Activated T-helper 1 cell treated with anti-CD3 and anti-CD28 coated beads, Interleukin-12 subunit alpha, Interleukin-12 subunit beta, Interleukin-2, Interleukin-4 antibody, amounts not matched to agents 30 ng/mL and 10 ng/mL and 1 ng/mL, durations not matched to agents 14 hours and 24 hours and 36 hours (primary cell): ENCODE measurements at regions not wholly inside any gene's neighbourhood (a gene's known extent, or its start where the extent isn't known, plus 50 kb on each side); places are given as distances from the start of the nearest gene placed in this dataset.
A peak's percentile ranks its signal among the peaks of the same experiment; 100 is the strongest.

Experiments used
- DNase-seq: peaks from one replicate; pipeline ENCODE4 v3.0.0; 2021; ENCODE audit warnings: low spot score
- H3K27ac Mint-ChIP-seq: one replicate; pipeline ENCODE4 v1.8.0; 2021; ENCODE audit warnings: mild to moderate bottlenecking, mixed read lengths
- H3K27me3 Mint-ChIP-seq: one replicate; pipeline ENCODE4 v1.8.0; 2022; ENCODE audit warnings: mild to moderate bottlenecking, moderate library complexity, mixed read lengths; ENCODE audit not compliant: insufficient read depth
- H3K36me3 Mint-ChIP-seq: one replicate; pipeline ENCODE4 v1.8.0; 2021; ENCODE audit warnings: low read depth, mixed read lengths
- H3K4me1 Mint-ChIP-seq: one replicate; pipeline ENCODE4 v1.8.0; 2021; ENCODE audit warnings: low read depth, mixed read lengths
- H3K4me3 Mint-ChIP-seq: one replicate; pipeline ENCODE4 v1.8.0; 2021; ENCODE audit warnings: mild to moderate bottlenecking, moderate library complexity, mixed read lengths
- H3K9me3 Mint-ChIP-seq: one replicate; pipeline ENCODE4 v1.8.0; 2021; ENCODE audit warnings: mixed read lengths
- intact Hi-C: fragments of 100-400 bp; cut with micrococcal nuclease; formaldehyde crosslinking; loops from one replicate; pipeline ENCODE4 v1.15.1; 2024

DNA sequence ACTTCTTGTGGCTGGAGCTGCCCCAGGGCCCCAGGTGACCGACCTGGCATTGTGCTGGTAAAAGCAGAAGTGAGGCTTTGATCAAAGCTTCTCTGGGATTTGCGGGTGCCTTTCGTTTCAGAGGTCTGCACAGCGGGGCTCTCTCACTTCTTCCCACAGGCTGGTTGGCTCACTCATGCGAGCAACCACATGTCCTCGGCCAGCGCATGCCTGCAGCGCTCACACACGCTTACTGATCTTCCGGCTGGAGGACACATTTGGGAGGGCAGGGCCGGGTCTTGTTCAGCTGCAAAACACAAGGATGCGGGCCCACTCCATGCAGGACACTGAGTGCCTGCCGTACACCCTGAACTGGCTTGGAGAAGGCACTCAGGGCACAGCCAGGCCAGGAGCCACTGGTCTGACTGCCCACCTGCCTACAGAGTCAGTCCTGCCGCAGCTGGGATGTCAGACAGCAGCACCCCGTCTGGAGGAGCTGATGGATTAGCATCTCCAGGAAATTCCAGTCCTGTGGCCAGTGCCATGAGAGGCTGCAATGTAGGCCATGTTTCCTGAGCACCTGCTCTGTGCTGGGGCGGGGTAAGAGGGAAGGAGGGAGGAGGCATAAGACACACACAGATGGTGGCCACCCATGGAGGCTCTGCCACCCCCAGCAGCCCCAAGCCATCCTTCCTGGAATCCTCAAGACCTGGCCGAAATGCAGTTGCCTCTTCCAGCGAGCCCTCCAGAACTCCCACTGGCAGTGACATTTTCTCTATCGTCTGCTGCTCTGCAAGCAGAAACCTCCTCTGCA is 1383.2 kb downstream of the BRD1 start:
- DNase-seq, result no peak
- H3K36me3 Mint-ChIP-seq, result no peaks in the 10 kb centered on the region
- H3K27ac Mint-ChIP-seq, result no peak overlapping the region
- intact Hi-C loops, result no loop called here
- no peaks in the 10 kb centered on the region for H3K4me1 Mint-ChIP-seq
- H3K4me3 Mint-ChIP-seq, result no peak overlapping the region
- no peaks in the 10 kb centered on the region for H3K9me3 Mint-ChIP-seq
- no peaks in the 10 kb centered on the region for H3K27me3 Mint-ChIP-seq

DNA sequence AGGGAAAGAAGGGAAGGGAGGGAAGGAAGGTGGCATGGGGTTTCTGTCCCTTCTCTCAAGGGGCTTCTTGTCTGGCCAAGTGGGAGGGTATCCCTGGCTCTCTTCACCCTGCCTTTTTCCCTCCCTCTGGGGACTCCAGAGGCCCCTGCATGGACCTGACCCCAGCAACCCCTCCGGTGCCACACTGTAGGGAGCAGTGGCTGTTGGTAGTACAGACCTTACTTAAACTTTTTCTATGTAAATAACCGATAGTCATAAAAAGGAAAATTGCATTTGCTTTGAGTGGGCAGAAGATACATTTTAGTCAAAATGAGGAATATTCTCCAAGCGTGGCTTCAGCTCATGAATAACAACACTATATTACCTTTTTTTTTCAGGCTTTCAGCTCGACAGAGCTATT is 1384.0 kb downstream of the BRD1 start:
- H3K9me3 Mint-ChIP-seq, result no peaks in the 10 kb centered on the region
- H3K4me1 Mint-ChIP-seq, result no peaks in the 10 kb centered on the region
- no peaks in the 10 kb centered on the region for H3K27me3 Mint-ChIP-seq
- H3K4me3 Mint-ChIP-seq, result no peak overlapping the region
- intact Hi-C loops, result no loop called here
- DNase-seq, result no peak
- H3K36me3 Mint-ChIP-seq, result no peaks in the 10 kb centered on the region
- H3K27ac Mint-ChIP-seq, result no peak overlapping the region

DNA sequence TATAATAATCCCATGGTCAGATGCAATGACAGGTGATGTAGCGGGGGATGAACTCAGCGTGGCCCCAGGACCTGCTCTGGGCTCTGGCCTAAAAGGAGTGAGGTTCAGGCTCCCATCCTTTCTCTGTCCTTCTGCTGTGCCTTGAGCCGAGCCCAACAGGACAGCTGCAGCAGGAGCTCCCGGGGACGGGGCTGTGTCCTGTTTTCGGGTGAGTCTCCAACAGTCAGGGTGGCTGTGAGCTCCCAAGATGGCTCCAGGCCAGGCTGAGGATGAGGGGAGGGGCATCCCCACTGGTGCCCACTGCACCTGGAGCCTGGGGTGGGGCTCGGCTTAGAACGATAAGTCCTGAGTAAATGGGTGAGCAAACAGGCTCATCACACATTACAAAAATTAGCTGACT is 1385.0 kb downstream of the BRD1 start:
- H3K27ac Mint-ChIP-seq, result no peak overlapping the region
- no peak overlapping the region for H3K4me3 Mint-ChIP-seq
- intact Hi-C loops, result no loop called here
- no peaks in the 10 kb centered on the region for H3K4me1 Mint-ChIP-seq
- H3K9me3 Mint-ChIP-seq, result no peaks in the 10 kb centered on the region
- no peaks in the 10 kb centered on the region for H3K27me3 Mint-ChIP-seq
- no peak for DNase-seq
- H3K36me3 Mint-ChIP-seq, result no peaks in the 10 kb centered on the region

DNA sequence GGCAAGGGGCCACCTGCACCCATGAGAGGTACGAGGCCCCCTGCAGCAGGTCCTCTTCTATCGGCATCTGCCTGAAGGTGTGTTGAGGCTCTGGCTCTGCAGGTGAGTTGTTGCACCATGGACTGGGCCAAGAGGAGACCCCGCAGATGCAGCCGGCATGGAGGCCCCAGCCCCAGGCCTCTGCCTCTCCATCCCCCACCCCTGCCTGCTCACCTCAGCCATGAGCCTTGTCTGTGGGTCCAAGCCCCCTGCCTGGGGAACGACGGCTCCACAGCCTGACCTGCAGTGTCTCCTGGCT is 1386.2 kb downstream of the BRD1 start:
- Mint-ChIP-seq H3K4me1 (no peaks in the 10 kb centered on the region), H3K27ac (no peak overlapping the region), H3K27me3 (no peaks in the 10 kb centered on the region), H3K36me3 (no peaks in the 10 kb centered on the region), H3K9me3 (no peaks in the 10 kb centered on the region), H3K4me3 (no peak overlapping the region)
- DNase-seq, result no peak
- intact Hi-C loops, result no loop called here

DNA sequence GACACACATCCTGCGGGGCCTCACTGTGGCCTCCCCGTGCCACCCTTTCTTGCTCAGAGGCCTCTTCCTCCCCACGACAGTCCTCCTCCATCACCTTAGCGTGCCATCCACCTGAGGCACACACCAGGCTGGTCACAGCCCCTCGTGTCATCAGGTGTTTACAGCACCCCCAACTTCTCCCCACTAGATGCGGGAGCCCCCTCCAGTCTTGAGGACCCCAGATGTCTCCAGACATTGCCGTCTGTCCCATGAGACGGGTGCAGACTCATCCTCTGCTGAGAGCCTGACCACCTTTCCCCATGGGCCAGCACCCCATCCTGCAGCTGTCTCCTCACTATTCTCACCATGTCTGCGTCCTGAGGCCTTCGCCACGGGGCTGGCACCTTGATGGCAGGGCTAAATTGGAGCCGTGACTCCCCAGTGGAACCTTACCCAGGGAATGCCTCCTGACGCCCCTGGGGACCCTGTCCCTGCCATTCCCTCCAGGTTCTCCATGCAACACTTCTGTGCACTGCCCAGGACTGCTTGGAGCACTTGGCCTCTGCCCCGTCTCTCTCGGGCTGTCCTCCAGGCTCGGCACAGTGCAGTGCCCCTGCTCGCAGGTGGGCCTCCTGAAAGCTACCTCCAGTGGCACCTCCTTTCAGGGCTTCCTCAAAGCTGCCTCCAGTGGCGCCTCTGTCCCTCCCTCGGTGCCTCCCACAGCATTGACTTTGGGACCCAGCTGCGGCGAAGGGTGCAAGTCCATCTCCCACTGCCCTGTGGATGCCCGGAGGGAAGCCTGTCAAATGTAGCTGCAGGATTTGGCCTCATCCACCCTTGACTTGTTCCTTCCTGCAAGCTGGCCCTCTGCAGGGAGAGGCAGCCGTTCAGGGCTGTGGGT is 1386.8 kb downstream of the BRD1 start:
- intact Hi-C loops, result no loop called here
- H3K9me3 Mint-ChIP-seq, result no peaks in the 10 kb centered on the region
- no peak for DNase-seq
- H3K4me3 Mint-ChIP-seq, result no peak overlapping the region
- H3K27ac Mint-ChIP-seq, result no peak overlapping the region
- H3K27me3 Mint-ChIP-seq, result no peaks in the 10 kb centered on the region
- H3K36me3 Mint-ChIP-seq, result no peaks in the 10 kb centered on the region
- no peaks in the 10 kb centered on the region for H3K4me1 Mint-ChIP-seq

DNA sequence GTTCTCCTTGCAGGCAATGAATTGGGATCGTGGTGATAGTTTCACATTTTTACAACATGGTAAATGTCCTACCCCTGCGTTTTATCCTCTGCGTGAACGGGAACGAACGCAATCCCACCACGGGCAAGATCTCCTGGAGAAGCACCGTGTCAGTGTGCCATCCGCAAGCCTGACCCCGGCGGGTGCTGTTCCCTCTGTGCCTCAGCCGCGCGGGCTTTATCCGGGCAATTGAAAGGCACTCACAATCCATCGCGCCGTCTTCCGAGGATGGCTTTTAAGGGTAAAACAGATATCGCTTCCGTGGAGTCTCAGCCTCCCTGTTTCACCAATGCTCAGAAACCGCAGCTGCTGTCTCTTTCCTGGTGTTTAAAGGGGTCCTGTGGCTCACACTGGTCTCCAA is 1387.5 kb downstream of the BRD1 start:
- intact Hi-C loops, result no loop called here
- H3K27ac Mint-ChIP-seq, result no peak overlapping the region
- DNase-seq, result no peak
- no peak overlapping the region for H3K4me3 Mint-ChIP-seq
- no peaks in the 10 kb centered on the region for H3K36me3 Mint-ChIP-seq
- no peaks in the 10 kb centered on the region for H3K27me3 Mint-ChIP-seq
- no peaks in the 10 kb centered on the region for H3K9me3 Mint-ChIP-seq
- H3K4me1 Mint-ChIP-seq, result no peaks in the 10 kb centered on the region

DNA sequence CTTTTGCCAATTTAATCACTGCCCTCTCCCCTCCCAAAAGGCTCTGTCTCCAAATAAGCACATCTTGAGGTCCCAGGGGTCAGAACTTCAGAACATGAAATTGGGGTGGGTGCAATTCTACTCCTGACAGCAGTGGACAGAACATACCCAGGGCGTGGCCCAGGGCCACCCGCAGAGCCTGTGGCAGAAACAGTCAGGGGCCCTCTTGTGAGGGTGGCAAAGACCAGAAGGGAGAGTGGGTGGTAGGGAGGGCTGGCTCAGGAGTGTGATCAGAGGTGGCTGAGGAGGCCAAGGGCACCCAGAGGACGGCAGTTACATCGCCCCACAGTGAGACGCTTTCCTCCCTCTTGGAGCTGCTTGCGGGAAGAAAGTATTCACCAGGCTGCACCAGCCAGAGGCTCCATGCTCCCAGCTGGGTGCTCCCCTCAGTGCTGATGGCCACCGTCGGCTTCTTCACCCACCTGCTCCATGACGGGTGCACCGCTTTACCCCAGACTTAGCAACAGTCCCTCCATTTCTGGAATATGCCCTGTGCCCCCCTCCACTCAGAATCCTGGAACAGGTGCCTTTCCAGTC is 1388.0 kb downstream of the BRD1 start:
- no peak overlapping the region for H3K4me3 Mint-ChIP-seq
- H3K4me1 Mint-ChIP-seq, result no peaks in the 10 kb centered on the region
- DNase-seq, result no peak
- H3K27me3 Mint-ChIP-seq, result no peaks in the 10 kb centered on the region
- no peak overlapping the region for H3K27ac Mint-ChIP-seq
- intact Hi-C loops, result no loop called here
- no peaks in the 10 kb centered on the region for H3K36me3 Mint-ChIP-seq
- no peaks in the 10 kb centered on the region for H3K9me3 Mint-ChIP-seq

DNA sequence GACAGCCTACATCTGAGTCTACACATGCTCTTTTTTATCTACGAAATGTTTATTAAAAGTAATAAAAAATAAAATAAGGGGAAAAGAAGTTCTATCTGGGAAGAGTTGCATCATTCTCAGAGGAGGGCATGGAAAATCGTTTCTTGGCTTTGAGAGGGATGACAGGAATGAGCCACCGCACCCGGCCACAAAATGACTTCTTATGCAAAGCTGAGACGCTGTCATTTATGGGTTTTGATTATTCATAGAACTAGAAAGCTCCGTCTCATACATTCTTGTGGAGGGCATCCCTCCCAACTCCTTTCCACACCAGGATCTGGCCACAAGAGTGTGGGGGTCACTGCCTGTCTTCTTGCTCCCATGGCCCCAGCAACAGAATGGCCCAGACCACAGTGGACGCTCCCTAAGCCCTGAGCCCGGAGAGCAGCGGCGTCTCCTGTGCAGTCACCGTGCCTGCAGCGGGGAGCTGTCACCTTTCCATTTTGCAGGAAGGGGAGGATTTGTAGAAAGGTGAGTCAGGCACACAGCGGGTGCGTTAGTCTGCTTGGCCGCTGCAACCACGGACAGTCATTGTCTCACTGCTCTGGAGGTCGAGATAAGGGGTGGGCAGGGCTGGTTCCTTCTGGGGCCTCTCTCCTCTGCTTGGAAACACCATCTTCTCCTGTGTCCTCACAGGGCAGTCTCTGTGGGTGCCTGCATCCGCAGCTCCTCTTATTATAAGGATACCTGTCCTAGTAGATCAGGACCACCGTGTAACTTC is 1388.7 kb downstream of the BRD1 start:
- Mint-ChIP-seq H3K27ac (no peak overlapping the region), H3K4me3 (no peak overlapping the region), H3K9me3 (no peaks in the 10 kb centered on the region), H3K36me3 (no peaks in the 10 kb centered on the region), H3K27me3 (no peaks in the 10 kb centered on the region), H3K4me1 (no peaks in the 10 kb centered on the region)
- DNase-seq, result no peak
- intact Hi-C loops, result no loop called here

DNA sequence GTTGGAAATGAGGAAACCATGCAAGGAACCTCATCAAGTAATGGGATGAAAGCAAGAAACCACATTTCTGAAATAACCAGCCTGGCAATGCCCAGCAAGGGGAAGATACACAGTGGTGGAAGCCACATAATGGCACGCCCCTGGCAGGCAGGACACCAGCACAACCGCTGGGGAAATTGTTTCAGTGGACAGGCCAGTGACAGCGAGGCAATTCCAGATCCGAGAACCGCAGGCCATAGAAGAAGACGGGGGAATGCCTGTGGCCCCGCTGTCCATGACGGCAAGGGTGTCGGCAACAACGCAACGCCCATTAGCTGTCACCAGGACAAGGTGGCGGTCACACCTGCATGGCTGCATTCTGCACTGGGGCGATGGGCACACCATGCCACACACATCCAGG is 1389.6 kb downstream of the BRD1 start:
- Mint-ChIP-seq H3K27me3 (no peaks in the 10 kb centered on the region), H3K27ac (peak overlapping the region; percentile 21), H3K9me3 (no peaks in the 10 kb centered on the region), H3K36me3 (no peaks in the 10 kb centered on the region), H3K4me1 (no peaks in the 10 kb centered on the region), H3K4me3 (no peak overlapping the region)
- intact Hi-C loops, result no loop called here
- DNase-seq, result no peak

DNA sequence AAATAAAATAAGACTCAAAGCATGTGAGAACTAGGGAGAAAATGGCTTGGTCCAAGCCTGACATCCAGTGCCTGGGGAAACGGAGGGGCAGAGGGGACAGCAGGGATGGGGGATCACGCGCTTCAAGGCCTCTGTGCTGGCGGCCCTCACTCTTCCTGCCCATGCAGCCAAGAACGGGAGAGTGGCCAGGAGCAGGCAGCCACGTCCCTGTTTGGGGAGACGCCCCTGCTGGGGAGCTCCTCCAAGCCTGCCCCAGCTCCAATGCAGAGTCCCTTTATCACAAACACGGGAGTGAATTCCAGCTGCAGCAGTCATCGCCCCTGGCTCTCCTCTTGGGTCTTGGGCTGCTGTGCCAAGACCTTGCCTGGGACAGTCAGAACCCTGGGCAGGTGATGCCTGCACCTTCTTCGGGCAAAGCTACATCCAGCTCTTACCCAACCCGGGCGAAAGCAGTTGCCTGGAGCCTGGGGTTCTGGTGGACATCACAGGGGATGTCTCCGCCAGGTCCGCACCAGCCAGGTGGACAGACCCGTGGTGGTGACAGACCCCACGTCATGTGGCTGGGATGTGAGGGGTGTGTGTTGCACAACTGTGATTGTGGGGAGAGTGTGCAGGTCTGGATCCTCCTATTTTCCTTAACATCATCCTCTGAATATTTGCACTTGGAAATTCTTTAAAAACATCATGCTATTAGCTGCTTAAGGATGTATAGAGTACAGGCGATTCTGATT is 1391.3 kb downstream of the BRD1 start:
- intact Hi-C loops, result no loop called here
- Mint-ChIP-seq H3K36me3 (no peaks in the 10 kb centered on the region), H3K9me3 (no peaks in the 10 kb centered on the region), H3K4me1 (no peaks in the 10 kb centered on the region), H3K4me3 (no peak overlapping the region), H3K27ac (no peak overlapping the region), H3K27me3 (no peaks in the 10 kb centered on the region)
- no peak for DNase-seq

DNA sequence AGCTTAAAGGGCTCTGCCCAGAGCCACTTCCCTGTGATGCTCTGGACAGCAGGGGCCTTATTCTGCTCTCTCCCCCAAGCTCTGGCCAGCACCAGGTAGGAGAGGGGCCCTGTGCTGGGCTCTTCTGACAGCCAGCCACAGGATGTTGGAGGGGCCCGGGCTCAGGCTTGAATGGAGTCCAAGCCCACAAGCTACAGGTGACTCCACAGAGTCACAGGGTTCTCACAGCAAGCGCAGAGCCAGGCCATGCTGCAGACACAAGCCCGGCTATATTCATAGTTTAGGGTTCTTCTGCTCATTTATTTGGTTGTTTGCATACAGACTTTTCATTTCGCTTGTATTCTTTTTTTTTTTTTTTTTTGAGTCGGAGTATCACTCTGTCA is 1392.8 kb downstream of the BRD1 start:
- Mint-ChIP-seq H3K4me3 (no peak overlapping the region), H3K9me3 (no peaks in the 10 kb centered on the region), H3K27me3 (no peaks in the 10 kb centered on the region), H3K4me1 (no peaks in the 10 kb centered on the region), H3K27ac (no peak overlapping the region), H3K36me3 (no peaks in the 10 kb centered on the region)
- intact Hi-C loops, result no loop called here
- no peak for DNase-seq

DNA sequence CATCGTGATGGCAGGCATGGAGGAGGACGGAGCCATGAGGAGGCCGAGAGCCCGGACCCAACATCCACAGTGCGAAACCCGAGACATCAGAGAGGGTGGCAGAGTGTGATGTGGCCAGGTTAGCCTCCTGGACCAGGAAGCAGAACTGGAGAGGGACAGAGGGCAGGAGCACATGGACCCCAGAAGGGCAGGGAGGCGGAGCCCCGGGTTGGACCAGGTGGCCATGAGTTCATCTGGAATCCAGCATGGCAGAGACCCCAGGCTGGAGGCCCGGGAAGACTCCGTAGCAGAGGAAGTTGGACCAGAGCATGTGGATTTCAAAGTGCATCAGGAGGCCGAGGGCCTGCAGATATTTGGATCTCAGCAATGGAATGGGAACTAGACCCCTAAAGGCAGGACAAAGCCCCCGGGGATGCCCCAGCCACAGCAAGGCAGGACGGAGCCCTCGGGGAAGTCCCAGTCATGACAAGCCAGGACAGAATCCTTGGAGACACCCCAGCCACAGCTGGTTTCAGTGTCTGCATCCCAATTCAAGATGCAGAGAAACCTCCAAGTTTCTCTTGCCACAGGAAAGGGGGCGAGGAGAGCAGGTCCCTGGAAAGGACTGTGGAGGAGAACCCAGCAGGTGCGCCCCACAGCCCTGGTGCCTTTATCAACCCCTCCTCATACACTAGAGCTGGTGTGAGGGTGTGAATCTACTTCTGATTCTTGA is 1393.4 kb downstream of the BRD1 start:
- Mint-ChIP-seq H3K36me3 (no peaks in the 10 kb centered on the region), H3K4me1 (no peaks in the 10 kb centered on the region), H3K4me3 (no peak overlapping the region), H3K9me3 (no peaks in the 10 kb centered on the region), H3K27me3 (no peaks in the 10 kb centered on the region), H3K27ac (no peak overlapping the region)
- DNase-seq, result no peak
- intact Hi-C loops, result no loop called here
